D721Med (cell line): ENCODE measurements at regions not wholly inside any gene's neighbourhood (a gene's known extent, or its start where the extent isn't known, plus 50 kb on each side); places are given as distances from the start of the nearest gene placed in this dataset.

Experiments used
- DNase-seq: peaks from one replicate; pipeline ENCODE4 v3.0.0; 2011; ENCODE audit warnings: low spot score; ENCODE audit not compliant: insufficient read length
- FAIRE-seq: peaks from 2 replicates; lab custom pipeline; 2011; peaks lifted over from hg19 to GRCh38; lab: Jason Lieb, UNC
- CTCF ChIP-seq: IDR thresholded peaks from 2 replicates; pipeline ENCODE4 v1.5.1; 2012; ENCODE audit warnings: mild to moderate bottlenecking, control low read depth; ENCODE audit not compliant: insufficient read depth; ENCODE audit errors: missing control alignments

- DNase-seq = no peak
- TF ChIP-seq CTCF = no peak
- no peak for FAIRE-seq
Observed at GRCh38 chr11:91967691-91968045, 256.9 kb upstream of the FAT3 start.

DNA sequence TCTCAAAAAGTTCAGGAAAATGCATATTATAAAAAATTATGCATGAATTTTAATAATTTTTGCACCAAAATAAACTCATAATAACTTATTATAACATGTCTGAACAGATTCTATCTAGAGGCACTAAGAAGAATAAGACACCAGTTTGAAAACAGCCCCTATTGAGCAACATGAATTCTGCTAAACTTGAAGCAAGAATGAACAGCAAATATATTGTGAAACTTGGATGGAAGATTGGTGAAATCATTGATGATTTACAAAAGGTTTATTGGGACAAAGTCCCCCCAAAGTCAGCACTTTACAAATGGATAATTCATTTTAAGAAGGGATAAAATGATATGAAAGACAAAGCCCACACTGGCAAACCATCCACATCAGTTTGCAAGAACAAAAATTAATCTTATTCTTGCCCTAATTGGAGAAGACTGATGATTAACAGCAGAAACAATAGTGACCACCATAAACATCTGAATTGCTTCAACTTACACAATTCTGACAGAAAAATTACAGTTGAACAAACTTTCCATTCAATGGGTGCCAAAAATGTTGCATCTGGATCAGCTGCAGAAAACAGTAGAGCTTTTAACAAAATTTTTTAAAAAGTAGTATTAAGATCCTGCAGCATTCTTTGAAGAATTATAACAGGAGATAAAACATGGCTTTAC lies 257.5 kb upstream of the FAT3 start:
- no peak for FAIRE-seq
- TF ChIP-seq CTCF = no peak
- no peak for DNase-seq

GRCh38 chr11:91966368-91966767 lies 258.2 kb upstream of the FAT3 start:
- no peak for TF ChIP-seq CTCF
- no peak for FAIRE-seq
- DNase-seq = no peak

- DNase-seq (no peak), FAIRE-seq (no peak)
- no peak for TF ChIP-seq CTCF
Observed at GRCh38 chr11:91960770-91961169, 263.8 kb upstream of the FAT3 start.

DNA sequence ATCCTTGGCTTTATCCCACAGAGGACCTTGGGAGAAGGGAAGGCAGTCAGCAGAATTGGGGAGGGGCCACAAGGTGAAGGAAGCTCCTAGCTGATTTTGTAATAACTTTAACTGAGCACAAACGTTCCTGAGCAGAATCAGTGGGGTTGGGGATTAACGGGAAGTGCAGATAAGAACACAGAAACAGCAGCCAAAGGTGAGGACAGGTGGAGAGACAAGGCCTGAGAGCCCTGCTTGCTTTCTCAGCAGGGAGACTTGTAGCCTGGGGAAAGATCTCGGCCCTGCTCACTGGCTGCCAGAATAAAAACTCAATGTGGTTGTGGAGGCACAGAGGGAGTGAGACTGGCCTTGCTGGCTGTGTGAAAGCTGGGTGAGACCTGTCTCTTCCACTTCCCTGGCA lies 265.2 kb upstream of the FAT3 start:
- FAIRE-seq = no peak
- DNase-seq = no peak
- no peak for TF ChIP-seq CTCF

- no peak for TF ChIP-seq CTCF
- DNase-seq (no peak), FAIRE-seq (no peak)
Observed at GRCh38 chr11:91956711-91957110, 267.9 kb upstream of the FAT3 start.

DNA sequence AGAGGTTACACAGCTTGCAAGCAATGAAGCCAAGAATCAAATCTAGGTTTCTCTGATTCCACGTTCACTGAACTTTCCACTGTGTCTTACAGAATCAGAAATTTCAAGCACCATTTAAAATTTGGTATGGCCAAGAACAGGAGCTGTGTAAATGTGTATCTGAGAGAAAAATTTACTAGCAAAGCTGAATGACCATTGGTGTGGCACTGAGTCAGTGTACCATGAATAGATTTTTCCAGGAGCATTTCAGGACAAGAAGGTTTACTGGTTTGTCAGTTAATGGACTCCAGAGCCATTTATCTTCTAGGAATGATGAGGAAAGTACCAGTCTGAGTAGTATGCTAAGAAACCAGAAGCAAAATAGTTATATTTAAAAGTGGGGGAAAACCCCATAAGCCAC lies 269.4 kb upstream of the FAT3 start:
- DNase-seq = no peak
- no peak for FAIRE-seq
- TF ChIP-seq CTCF = no peak
